ENCODE measurements at regions not wholly inside any gene's neighbourhood (a gene's known extent, or its start where the extent isn't known, plus 50 kb on each side); places are given as distances from the start of the nearest gene placed in this dataset.

DNA sequence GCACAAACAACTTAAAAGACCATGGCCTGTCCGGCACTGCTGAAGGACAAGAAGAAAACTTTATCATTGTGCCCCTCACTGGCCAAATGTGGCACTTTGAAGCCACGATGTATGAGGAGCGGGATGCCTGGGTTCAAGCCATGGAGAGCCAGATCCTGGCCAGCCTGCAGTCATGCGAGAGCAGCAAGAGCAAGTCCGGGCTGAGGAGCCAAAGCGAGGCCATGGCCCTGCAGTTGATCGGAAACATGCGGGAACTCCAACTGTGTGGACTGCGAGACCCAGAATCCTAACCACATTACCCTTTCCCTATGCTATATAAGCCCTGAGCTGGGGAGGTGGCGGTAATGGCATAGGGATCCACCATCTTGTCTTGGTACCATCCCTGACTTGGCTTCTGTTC is 497.9 kb downstream of the ANXA1 start:
- DNase-seq (ENCODE audit: low read depth in 2 of 2): no peak

DNA sequence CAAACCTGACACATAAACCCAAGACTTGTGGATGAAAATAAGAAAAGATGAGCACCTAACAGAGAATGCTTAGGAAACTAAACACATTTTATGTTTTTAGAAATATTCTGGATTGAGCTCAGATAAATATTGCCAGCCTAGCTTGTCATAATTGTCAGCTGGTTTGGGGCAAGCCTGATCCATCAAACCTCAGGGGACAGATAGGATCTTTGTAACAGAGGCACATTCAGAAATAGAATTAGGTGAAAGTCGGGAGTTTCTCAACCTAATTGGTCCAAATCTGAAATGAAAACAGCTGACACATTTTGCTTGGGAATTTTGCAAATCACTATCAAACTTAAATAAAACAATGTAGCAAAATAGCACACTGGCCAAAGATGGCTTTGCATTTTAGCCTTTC is 503.7 kb downstream of the ANXA1 start:
- no peak for DNase-seq (ENCODE audit: low read depth in 2 of 2)

DNA sequence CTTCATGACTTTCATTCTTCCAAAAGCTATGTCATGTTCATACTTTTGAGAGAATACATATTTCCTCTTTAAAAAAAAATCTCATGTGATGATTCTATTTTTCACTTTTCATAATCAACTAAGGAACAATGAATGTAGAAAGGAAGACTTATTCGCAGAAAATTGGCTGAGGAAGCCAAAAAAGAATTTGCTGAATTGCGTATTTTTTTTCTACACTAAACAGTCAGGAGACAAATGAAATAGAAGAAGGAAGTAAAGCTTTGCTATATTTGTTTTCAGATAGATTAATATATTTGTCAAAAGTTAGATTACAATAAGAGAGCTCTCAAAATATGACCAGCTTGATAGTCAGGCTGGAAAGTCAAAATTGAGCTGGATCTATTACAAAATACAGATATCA is 504.2 kb downstream of the ANXA1 start:
- DNase-seq (ENCODE audit: low read depth in 2 of 2): no peak

DNA sequence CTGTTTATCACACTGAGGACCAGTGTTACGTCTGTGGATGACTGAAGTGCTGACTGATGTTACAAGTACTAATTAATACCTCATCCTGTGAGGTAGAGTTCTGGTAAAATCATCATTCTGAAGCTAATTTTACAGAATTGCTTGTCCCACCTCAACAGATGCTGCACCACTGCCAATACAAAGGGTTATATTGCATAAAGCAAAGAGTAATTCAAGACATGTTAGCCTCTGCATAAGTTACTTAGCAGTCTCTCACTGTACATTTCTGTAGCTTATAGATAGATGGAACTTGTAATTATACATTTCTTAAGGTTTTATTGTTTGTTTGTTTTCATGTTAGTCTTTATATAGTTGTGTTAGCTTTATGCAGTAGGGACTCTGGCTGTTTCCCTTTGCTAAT is 513.6 kb downstream of the ANXA1 start:
- DNase-seq (ENCODE audit: low read depth in 2 of 2): no peak

DNA sequence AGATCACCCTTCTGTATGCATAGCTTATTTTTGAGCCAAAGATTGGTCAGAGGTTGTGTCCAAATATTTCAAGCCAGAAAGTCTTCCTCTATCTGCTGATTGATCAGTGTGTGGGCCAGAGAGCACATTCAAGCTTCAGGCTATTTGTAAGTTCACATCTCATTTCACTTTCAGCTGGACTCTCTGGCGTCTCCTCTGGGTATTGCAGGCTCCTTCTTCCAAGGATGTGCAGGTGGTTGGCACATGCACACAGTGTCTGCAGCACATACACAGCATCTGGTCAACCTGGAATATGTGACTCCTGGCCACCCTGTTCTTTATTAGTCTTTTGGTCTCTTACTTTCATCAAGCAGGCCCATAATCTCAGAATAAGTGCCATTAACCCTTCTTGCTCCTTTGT is 516.1 kb downstream of the ANXA1 start:
- DNase-seq (ENCODE audit: low read depth in 2 of 2): no peak

DNA sequence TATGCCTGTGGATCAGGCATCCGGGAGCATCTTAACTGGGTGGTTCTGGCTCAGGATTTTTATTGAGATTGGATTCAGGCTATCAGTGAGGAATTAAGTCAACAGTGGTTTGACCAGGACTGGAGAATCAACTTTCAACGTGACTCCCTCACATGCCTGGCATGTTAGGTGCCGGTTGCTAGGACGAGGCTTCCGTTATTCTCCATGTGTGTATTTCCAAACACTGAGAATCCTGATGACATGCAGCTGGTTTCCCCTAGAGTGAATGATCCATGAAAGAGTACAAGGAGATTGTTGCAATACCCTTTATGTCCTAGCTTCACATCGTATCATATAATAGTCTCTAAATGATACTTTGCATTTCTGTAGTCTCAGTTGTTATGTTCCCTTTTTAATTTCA is 529.2 kb downstream of the ANXA1 start:
- DNase-seq (ENCODE audit: low read depth in 2 of 2): no peak

DNA sequence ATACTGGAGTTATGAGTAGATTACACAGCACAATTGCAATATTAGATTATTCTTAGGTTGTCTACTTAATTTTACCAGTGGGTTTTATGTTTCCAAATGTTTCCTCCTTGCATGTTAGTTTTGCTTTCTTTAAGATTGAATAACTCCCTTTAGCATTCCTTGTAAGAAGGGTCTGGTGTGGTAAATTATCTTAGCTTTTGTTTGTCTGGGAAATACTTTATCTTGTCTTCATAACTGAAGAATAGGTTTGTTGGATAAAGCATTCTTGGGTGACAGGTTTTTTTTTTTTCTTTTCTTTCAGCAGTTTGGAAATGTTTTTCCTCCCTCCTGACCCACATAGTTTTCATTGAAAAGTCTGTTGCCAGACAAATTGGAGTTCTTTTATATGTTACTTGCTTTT is 531.1 kb downstream of the ANXA1 start:
- DNase-seq (ENCODE audit: low read depth in 2 of 2): no peak

DNA sequence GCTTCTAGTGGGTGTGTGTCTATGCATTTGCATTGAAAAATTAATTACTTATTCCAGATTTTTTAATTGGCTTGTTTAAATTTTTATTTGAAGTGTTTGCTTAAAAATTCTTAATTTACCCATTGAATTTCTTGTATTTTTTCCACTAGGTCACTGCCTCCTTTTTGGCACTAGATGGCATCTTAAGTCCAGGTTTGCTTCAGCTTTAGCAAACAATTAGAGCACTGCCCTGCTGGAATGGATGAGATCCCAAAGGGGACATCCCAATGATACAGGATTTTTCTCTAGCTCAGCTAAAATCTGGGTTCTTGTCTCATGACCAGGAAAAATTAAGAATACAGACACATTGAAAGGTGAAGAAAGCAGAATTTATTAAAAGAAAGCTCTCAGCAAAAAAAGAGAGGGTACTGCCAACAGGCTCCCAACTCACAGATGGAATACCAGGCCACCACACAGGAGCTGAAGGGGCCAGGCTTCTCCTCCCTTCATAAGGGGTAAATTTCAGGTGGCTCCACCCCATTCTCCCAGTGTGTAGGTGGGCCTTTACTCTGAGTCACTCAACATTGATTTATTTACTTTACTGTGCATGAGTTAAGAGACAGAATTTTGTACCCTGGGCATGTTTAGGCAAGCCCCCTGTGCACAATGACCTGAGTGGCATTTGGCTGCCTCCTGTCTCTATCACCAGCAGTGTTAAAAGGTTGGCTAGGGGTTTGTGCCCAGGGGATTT is 532.4 kb downstream of the ANXA1 start:
- DNase-seq (ENCODE audit: low read depth in 2 of 2): no peak

DNA sequence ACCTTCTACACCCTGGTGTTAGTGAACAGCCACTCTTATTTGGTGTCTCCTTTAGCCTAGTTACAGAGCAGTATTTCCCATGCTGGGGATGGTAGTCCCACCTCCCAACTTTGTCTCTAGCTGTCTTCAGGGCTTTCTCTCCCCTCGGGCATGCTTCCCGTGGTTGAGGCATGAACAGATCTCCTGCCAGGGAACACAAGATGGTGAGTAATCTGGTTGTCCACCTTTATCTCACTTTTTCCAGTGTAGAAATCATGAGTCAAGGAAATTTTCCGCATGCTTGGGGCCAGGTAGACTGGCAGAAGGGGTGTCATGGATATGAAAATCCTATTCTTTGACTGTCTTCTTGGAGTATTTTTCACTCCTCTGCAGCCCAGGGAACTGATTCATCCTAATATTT is 532.9 kb downstream of the ANXA1 start:
- DNase-seq (ENCODE audit: low read depth in 2 of 2): no peak

DNA sequence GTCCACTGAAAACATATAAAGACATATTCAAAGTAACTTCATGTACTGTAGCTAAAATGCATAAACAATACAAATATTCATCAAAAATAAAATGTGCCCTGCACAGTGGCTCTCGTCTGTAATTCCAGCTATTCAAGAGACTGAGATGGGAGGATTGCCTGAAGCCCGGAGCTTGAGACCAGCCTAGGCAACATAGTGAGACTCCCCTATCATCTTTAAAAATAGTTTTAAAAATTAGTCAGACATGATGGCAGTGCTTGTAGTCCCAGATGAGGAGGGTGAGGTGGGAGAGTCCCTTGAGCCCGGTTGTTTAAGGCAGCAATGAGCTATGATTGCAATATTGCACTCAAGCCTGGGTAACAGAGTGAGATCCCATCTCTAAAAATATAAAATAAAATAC is 534.1 kb downstream of the ANXA1 start:
- DNase-seq (ENCODE audit: low read depth in 2 of 2): no peak

DNA sequence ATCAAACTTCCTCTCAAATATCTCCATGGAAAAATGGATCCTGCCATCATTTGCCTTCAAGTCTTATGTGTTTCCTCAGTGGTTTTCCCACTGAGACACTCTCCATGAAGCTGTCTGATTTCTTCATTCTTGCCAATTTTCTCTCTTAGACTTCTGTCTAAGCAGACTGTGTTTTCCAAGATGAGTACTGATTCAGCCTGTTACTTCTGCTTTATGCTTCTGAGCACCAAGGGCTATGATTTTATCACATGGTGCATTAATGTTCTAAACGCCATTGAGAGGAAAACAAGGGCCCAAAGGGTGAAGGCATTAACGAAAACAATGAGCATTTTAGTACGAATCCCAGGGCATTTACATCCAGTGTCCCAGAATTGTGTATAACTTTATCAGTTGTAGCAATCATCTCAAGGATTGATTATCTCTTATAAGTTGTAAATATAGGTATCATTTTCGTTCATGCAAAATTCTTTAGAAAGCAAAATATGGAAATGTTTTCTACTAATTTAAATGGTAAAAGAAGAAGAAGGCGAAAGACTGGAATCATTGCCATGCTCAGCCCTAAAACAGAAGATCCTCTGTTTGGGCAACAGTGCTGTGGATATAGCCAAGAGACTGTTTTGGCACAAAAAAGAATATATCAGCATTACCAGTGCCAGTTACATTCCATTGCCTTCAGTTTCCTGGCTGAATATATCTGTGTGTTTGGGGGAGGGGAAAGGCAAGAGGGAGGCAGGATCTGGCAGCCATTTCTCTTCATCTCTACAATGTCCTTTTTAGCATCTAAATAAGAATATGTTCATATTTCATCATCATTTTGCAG is 537.6 kb downstream of the ANXA1 start:
- DNase-seq (ENCODE audit: low read depth in 2 of 2): no peak

DNA sequence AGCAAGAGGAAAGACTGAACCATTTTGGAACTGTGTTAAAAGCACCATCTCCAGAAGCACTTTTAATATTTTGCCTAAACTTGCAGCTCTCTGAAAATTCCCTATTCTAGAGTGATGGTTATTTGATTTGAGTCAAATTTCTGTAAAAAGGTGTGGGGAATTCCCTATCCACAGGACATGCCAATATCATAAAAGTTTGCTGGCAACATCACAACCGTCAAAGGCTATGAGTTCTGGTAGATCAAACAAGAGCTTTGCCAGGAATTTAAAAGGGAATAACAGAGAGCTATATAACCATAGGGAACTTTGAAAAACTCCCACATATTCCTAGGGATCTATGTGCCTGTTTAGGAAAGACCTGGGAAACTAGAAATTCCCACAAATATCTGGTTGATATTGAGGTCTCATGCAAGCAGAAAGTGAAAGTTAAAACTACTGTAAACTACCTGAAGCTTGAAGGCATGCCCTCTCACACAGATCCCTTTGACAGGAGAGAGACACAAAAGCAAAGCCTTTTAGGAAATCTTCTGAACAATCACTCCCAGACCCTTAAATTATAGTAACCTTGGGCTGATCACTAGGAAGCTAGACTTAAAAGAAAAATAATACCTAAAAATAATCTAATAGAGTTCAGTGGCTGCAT is 549.9 kb downstream of the ANXA1 start:
- DNase-seq (ENCODE audit: low read depth in 2 of 2): no peak

DNA sequence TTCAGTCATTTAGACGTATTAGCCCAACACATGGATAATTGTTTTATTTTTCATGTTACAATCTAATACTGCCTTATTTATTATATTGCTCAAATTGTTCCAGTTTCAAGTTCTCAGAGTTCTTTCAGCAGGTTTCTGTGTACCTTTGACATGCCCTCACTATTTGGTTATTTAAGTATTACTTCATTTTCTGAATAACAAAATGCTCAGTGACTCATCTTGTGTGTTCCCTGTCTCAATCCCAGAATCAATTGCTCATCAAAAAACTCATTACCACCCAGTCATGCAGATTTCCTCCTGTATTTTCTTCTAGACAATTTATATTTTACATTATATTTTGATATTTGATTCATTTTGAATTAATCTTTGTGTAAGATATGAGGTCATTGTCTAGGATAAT is 562.6 kb downstream of the ANXA1 start:
- DNase-seq (ENCODE audit: low read depth in 2 of 2): no peak

DNA sequence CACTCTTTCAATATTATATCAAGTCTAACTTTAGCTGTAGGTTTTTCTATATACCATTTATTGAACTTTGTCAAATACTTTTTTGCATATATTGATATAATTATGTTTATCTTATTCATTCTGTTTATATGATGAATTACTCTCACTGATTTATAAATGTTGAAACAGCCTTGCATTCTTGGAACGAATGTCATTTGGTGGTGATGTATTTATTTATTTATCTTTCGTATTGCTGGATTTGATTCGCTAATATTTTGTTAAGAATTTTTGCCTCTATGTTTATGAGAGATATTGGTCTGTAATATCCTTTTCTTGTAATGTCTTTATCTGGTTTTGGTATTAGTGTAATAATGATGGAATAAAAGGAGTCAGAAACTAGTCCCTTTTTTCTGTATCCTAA is 563.9 kb downstream of the ANXA1 start:
- no peak for DNase-seq (ENCODE audit: low read depth in 2 of 2)

DNA sequence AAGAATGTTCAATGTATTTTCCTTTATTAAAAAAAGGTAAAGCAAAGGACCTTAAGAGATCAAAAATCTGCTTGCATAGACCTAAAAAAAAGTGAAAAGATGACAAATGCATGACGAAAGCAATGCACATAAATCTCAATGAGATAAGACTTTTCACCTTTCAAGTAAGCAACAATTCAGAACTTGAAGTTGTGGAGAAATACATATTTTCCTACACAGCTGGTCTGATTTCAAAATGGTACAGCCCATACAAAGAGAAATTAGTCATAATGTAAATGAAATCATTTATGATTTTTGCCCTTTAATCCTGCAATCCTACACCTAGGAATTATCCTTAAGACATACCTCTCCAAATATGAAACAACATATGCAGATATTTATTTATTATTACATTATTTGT is 568.0 kb downstream of the ANXA1 start:
- DNase-seq (ENCODE audit: low read depth in 2 of 2): no peak

DNA sequence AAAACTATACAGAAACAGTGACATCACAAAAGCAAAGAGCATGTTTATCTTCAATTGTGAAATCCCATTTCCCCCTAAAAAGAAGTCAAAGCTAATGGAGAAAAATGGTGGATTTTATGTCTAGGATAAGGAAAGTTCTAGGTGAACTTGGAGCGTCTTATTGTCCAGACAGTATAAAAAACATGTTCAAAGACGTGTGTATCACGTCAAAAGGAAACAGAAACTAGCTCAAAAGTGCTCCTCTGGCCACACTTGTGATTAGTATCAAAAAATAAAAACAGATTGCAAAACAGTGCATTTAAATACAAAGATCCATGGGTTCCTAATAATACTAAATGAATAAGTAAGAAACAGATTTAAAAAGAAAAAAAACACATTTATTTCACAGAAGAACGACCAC is 568.9 kb downstream of the ANXA1 start:
- no peak for DNase-seq (ENCODE audit: low read depth in 2 of 2)

DNA sequence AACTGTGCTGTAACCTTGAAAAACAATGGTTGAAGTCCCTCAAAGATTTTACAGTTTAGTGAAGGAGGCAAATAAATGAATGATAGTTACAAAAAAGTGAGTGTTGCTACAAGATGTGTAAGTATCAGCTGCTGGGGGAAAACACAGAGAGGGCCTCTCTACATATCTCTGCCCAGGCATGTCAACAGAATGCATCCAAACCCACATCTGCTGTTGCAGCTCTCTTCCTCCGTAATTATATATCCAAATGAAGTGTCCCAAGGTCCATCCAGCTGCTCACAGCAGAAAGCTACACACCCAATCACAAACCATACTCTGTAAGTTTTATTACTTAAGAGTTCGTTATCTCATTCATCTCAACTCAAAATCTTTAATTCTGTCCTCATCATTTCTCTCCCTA is 584.6 kb downstream of the ANXA1 start:
- DNase-seq (ENCODE audit: low read depth in 2 of 2): no peak

DNA sequence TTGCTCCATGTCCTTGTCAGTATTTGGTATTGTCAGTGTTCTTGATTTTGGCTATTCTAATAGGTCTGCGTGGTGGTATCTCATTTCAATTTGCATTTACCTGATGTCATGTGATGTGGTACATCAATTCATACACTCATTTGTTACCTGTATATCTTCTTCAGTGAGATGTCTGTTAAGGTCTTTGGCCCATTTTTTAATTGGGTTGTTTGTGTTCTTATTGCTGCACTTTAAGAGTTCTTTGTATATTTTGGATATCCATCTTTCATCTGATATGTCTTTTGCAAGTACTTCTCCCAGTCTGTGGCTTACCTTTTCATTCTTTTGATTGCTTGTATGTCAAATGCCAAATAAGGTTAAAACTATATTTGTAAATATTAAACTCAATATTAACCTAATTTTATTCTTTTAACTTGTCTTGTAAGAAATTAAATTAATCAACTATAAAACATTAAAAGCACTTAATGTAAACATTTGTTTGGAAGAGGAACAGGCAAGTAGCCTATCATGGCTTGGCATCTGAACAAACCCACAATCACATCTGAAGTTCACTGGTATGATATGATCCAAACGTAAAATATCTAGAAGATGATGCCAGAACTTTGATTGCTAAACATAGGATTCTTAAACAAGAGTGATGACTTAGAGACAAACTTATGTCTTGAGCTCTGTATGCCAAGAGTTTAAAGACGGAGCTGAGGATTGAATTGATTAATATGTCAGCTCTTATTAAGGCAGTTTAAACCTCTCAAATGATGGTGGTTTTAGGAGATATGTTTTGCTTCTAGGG is 587.3 kb downstream of the ANXA1 start:
- no peak for DNase-seq (ENCODE audit: low read depth in 2 of 2)

DNA sequence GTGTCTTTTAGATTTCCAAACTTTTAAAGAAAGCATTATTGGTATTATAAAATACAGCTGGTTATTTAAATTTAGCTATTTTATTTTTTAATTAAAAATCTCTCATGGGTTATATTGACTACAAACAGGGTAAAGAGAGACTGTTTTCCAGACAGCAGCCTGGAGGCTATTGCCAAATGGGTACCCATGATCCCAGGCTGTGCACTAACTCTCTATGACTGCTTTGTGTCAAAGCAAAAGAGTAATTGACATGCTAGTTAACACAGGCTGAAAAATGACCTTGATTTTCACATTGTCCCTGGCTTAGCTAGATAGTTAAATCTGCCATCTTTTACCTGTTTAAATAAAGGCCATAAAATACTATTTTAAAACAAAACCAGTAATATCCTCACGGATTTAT is 589.7 kb downstream of the ANXA1 start:
- DNase-seq (ENCODE audit: low read depth in 2 of 2): no peak

DNA sequence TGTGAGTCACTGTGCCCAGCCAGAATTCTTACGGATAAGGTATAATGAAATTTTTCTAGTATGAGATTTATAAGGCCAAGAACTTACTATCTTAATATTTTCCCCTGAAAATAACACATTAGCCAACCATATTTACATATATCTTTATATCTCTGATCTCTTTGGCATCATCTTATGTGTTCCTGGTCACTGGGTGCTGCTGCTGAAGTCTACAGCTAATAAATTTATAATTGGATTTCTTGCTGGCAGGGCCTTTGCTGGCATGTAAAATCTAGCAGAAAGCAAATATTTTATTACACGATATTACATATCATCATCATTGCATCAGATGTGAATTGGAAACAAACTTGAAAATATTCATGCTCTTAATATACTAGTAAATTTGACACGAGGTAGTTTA is 590.7 kb downstream of the ANXA1 start:
- DNase-seq (ENCODE audit: low read depth in 2 of 2): no peak

DNA sequence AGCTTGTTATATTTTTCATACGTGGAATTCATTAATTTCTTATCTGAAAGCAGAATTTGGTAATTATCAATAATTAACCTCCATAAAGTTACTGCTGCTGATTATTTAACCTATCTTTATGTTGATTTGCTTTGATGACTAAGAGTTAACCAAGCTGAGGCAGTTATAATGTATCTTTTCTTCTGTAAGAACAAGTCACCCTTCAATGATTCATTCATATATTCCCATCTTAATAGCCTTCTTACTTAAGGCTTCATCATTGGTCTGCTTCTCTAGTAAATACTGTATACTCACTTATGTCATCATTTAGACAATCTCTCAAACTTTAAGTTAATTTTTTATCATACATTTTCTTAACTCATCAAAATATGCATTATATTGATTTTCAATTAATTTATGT is 592.2 kb downstream of the ANXA1 start:
- no peak for DNase-seq (ENCODE audit: low read depth in 2 of 2)

DNA sequence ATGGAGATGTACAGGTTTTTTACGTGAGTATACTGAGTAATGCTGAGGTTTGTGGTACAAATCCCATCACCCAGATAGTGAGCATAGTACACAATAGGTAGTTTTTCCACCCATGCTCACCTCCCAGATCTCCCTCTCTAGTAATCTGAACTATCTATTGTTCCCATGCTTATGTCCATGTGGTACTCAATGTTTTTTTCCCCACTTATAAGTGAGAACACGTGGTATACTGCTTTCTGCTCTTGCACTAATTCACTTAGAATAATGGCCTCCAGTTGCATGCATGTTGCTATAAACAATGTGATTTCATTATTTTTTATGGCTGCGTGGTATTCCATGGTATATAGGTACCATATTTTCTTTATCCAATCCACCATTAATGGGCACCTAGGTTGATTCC is 593.9 kb downstream of the ANXA1 start:
- no peak for DNase-seq (ENCODE audit: low read depth in 2 of 2)

Measured in stimulated activated CD4-positive, alpha-beta T cell treated with anti-CD3 and anti-CD28 coated beads, Interleukin-1b, Interleukin-23, amount 100 ng/mL, for 1 hour (primary cell).